Fibroblast of villous mesenchyme (primary cell): ENCODE measurements at regions not wholly inside any gene's neighbourhood (a gene's known extent, or its start where the extent isn't known, plus 50 kb on each side); places are given as distances from the start of the nearest gene placed in this dataset.

Experiments used
- DNase-seq: peaks from one replicate; pipeline ENCODE4 v3.0.0-alpha.2; 2010; ENCODE audit warnings: low read depth
- H3K4me3 ChIP-seq: 2 replicates; pipeline ENCODE4 v1.5.1; 2011; ENCODE audit warnings: low read depth, mild to moderate bottlenecking, low read length
- CTCF ChIP-seq: IDR thresholded peaks from 2 replicates; pipeline ENCODE4 v1.5.1; 2012; ENCODE audit warnings: low read depth, mild to moderate bottlenecking, low read length; ENCODE audit not compliant: insufficient read depth

GRCh38 chr11:92024788-92025187 lies 199.8 kb upstream of the FAT3 start:
- H3K4me3 ChIP-seq: no peak overlapping the region
- DNase-seq: no peak
- TF ChIP-seq CTCF: no peak

- no peak overlapping the region for H3K4me3 ChIP-seq
- TF ChIP-seq CTCF: no peak
- no peak for DNase-seq
These were observed 202.1 kb upstream of the FAT3 start for GRCh38 chr11:92022499-92022898.

GRCh38 chr11:92018332-92018731 lies 206.3 kb upstream of the FAT3 start:
- TF ChIP-seq CTCF: no peak
- DNase-seq: no peak
- H3K4me3 ChIP-seq: no peak overlapping the region

GRCh38 chr11:92008249-92008648 lies 216.4 kb upstream of the FAT3 start:
- H3K4me3 ChIP-seq: no peak overlapping the region
- no peak for TF ChIP-seq CTCF
- DNase-seq: no peak

GRCh38 chr11:92002568-92002967 lies 222.1 kb upstream of the FAT3 start:
- no peak overlapping the region for H3K4me3 ChIP-seq
- TF ChIP-seq CTCF: no peak
- DNase-seq: no peak

- TF ChIP-seq CTCF: no peak
- no peak overlapping the region for H3K4me3 ChIP-seq
- DNase-seq: no peak
These were observed 226.1 kb upstream of the FAT3 start for GRCh38 chr11:91998481-91998880.

GRCh38 chr11:91997226-91997625 lies 227.4 kb upstream of the FAT3 start:
- DNase-seq: no peak
- TF ChIP-seq CTCF: no peak
- H3K4me3 ChIP-seq: no peak overlapping the region
